Loucy (cell line): ENCODE measurements at regions not wholly inside any gene's neighbourhood (a gene's known extent, or its start where the extent isn't known, plus 50 kb on each side); places are given as distances from the start of the nearest gene placed in this dataset.

Experiments
- H2AFZ ChIP-seq: fragments of 200-600 bp; sonication (generic); 2 replicates; pipeline ENCODE4 v1.6.0; 2016; ENCODE audit warnings: antibody characterized with exemption, mild to moderate bottlenecking, low read length, moderate library complexity
- H3F3A ChIP-seq: fragments of 200-600 bp; 2 replicates; pipeline ENCODE4 v1.6.0; 2016; ENCODE audit warnings: antibody characterized with exemption, low read depth, mild to moderate bottlenecking
- H3K27me3 ChIP-seq: fragments of 200-600 bp; sonication (generic); 2 replicates; pipeline ENCODE4 v1.6.1; 2014; ENCODE audit warnings: low read length, mild to moderate bottlenecking; ENCODE audit not compliant: insufficient read depth, poor library complexity, severe bottlenecking
- H3K36me3 ChIP-seq: fragments of 200-600 bp; sonication (generic); 2 replicates; pipeline ENCODE4 v1.6.1; 2016; ENCODE audit warnings: low read length; ENCODE audit not compliant: insufficient read depth
- H3K4me1 ChIP-seq: fragments of 200-600 bp; sonication (generic); 2 replicates; pipeline ENCODE4 v1.5.1; 2014; ENCODE audit warnings: low read length, mild to moderate bottlenecking; ENCODE audit not compliant: insufficient read depth, poor library complexity, severe bottlenecking
- H3K4me2 ChIP-seq: fragments of 200-600 bp; sonication (generic); 2 replicates; pipeline ENCODE4 v1.6.0; 2014; ENCODE audit warnings: antibody characterized with exemption, low read length, low read depth, mild to moderate bottlenecking; ENCODE audit not compliant: poor library complexity, severe bottlenecking
- H3K4me3 ChIP-seq: fragments of 200-600 bp; sonication (generic); 2 replicates; pipeline ENCODE4 v1.5.1; 2014; ENCODE audit warnings: low read length, mild to moderate bottlenecking, mixed read lengths; ENCODE audit not compliant: poor library complexity, severe bottlenecking
- H3K79me2 ChIP-seq: fragments of 200-600 bp; sonication (generic); 2 replicates; pipeline ENCODE4 v1.6.1; 2014; ENCODE audit warnings: low read length; ENCODE audit not compliant: insufficient read depth
- H3K9ac ChIP-seq: fragments of 200-600 bp; sonication (generic); 2 replicates; pipeline ENCODE4 v1.6.0; 2014; ENCODE audit warnings: mild to moderate bottlenecking, low read depth, low read length, moderate library complexity; ENCODE audit not compliant: poor library complexity, severe bottlenecking
- H3K9me2 ChIP-seq: fragments of 200-600 bp; sonication (generic); replicated peaks from 2 replicates; pipeline ENCODE4 v1.6.1; 2016; ENCODE audit warnings: low read depth, low read length, mixed read lengths
- H3K9me3 ChIP-seq: fragments of 200-600 bp; sonication (generic); 2 replicates; pipeline ENCODE4 v1.6.1; 2014; ENCODE audit warnings: mild to moderate bottlenecking, antibody characterized with exemption, low read length, low read depth; ENCODE audit not compliant: insufficient read depth
- H4K20me1 ChIP-seq: fragments of 200-600 bp; sonication (generic); 2 replicates; pipeline ENCODE4 v1.6.0; 2014; ENCODE audit warnings: antibody characterized with exemption, low read length, mild to moderate bottlenecking; ENCODE audit not compliant: insufficient read depth, poor library complexity, severe bottlenecking
- CTCF ChIP-seq: fragments of 200-600 bp; sonication (generic); conservative IDR thresholded peaks from 2 replicates; pipeline ENCODE4 v1.5.1; 2014; ENCODE audit warnings: mild to moderate bottlenecking, antibody characterized with exemption, low read length
- EZH2phosphoT487 ChIP-seq: fragments of 200-600 bp; IDR thresholded peaks from 2 replicates; pipeline ENCODE4 v1.6.1; 2018; ENCODE audit warnings: antibody characterized with exemption, mild to moderate bottlenecking, moderate library complexity, borderline replicate concordance

GRCh38 chrX:7789200-7789599 is 53.8 kb upstream of the VCX start:
- H3K36me3 ChIP-seq = no peaks in the 10 kb centered on the region
- H3K4me1 ChIP-seq = no peaks in the 10 kb centered on the region
- H3K9me3 ChIP-seq = no peaks in the 10 kb centered on the region
- H3K4me2 ChIP-seq = no peak overlapping the region
- no peaks in the 10 kb centered on the region for H4K20me1 ChIP-seq
- H2AFZ ChIP-seq = no peak overlapping the region
- no peaks in the 10 kb centered on the region for H3K79me2 ChIP-seq
- no peak for TF ChIP-seq EZH2phosphoT487
- no peak for TF ChIP-seq CTCF
- H3F3A ChIP-seq = no peaks in the 10 kb centered on the region
- H3K4me3 ChIP-seq = no peak overlapping the region
- no peaks in the 10 kb centered on the region for H3K27me3 ChIP-seq
- no peaks in the 10 kb centered on the region for H3K9me2 ChIP-seq
- no peak overlapping the region for H3K9ac ChIP-seq

- H3K79me2 ChIP-seq = no peaks in the 10 kb centered on the region
- no peaks in the 10 kb centered on the region for H3K36me3 ChIP-seq
- no peak overlapping the region for H3K9ac ChIP-seq
- no peak overlapping the region for H2AFZ ChIP-seq
- no peaks in the 10 kb centered on the region for H3K27me3 ChIP-seq
- H4K20me1 ChIP-seq = no peaks in the 10 kb centered on the region
- H3K9me2 ChIP-seq = no peaks in the 10 kb centered on the region
- H3F3A ChIP-seq = no peaks in the 10 kb centered on the region
- no peak overlapping the region for H3K4me2 ChIP-seq
- TF ChIP-seq CTCF (no peak), EZH2phosphoT487 (no peak)
- no peak overlapping the region for H3K4me3 ChIP-seq
- no peaks in the 10 kb centered on the region for H3K4me1 ChIP-seq
- no peaks in the 10 kb centered on the region for H3K9me3 ChIP-seq
These were observed 54.6 kb upstream of the VCX start for GRCh38 chrX:7788334-7788733.

- H3K36me3 ChIP-seq = no peaks in the 10 kb centered on the region
- no peaks in the 10 kb centered on the region for H3K4me1 ChIP-seq
- no peak overlapping the region for H3K4me3 ChIP-seq
- no peaks in the 10 kb centered on the region for H3K9me2 ChIP-seq
- H3K27me3 ChIP-seq = no peaks in the 10 kb centered on the region
- H3K9me3 ChIP-seq = no peaks in the 10 kb centered on the region
- no peak overlapping the region for H3K4me2 ChIP-seq
- TF ChIP-seq EZH2phosphoT487 (no peak), CTCF (no peak)
- no peaks in the 10 kb centered on the region for H4K20me1 ChIP-seq
- H3K9ac ChIP-seq = no peak overlapping the region
- no peak overlapping the region for H2AFZ ChIP-seq
- H3F3A ChIP-seq = no peaks in the 10 kb centered on the region
- H3K79me2 ChIP-seq = no peaks in the 10 kb centered on the region
These were observed 55.3 kb upstream of the VCX start for GRCh38 chrX:7787714-7788113.
